H1 (cell line): ENCODE measurements at regions not wholly inside any gene's neighbourhood (a gene's known extent, or its start where the extent isn't known, plus 50 kb on each side); places are given as distances from the start of the nearest gene placed in this dataset.

Experiments used
- CTCF ChIA-PET: fragments of 300-600 bp; sonication (Branson Sonifier 250); formaldehyde crosslinking; loops from one replicate; lab custom pipeline; 2021; ENCODE audit not compliant: partially characterized antibody; lab: Charles Lee
- POLR2A ChIA-PET: fragments of 300-600 bp; sonication (Branson Sonifier 250); formaldehyde crosslinking; loops from one replicate; lab custom pipeline; 2021; ENCODE audit warnings: inconsistent platforms; ENCODE audit not compliant: partially characterized antibody; lab: Charles Lee
- DNase-seq, 2 experiments: peaks; one replicate each; pipeline versions ENCODE4 v3.0.0 to v3.0.0-alpha.2; 2010 to 2022; ENCODE audit warnings: low spot score in 2 of 2, low read depth in 1 of 2, mixed read lengths in 1 of 2
- FAIRE-seq: peaks from 2 replicates; lab custom pipeline; 2011; peaks lifted over from hg19 to GRCh38; lab: Jason Lieb, UNC
- H2AFZ ChIP-seq: 2 replicates; pipeline ENCODE4 v1.8.1; 2012; ENCODE audit warnings: low read length, inconsistent platforms
- H2AK5ac ChIP-seq: 2 replicates; pipeline ENCODE4 v1.6.1; 2013; ENCODE audit warnings: low read depth, low read length
- H2BK120ac ChIP-seq: replicated peaks from 2 replicates; pipeline ENCODE3; 2013; ENCODE audit warnings: low read depth, low read length, inconsistent platforms
- H2BK12ac ChIP-seq: 2 replicates; pipeline ENCODE4 v1.6.1; 2013; ENCODE audit warnings: low read depth, low read length
- H2BK15ac ChIP-seq: 2 replicates; pipeline ENCODE4 v1.6.1; 2013; ENCODE audit warnings: low read length
- H2BK20ac ChIP-seq: 2 replicates; pipeline ENCODE4 v1.6.1; 2013; ENCODE audit warnings: low read length
- H2BK5ac ChIP-seq: 2 replicates; pipeline ENCODE4 v1.6.1; 2013; ENCODE audit warnings: low read depth, low read length
- H3K14ac ChIP-seq: 2 replicates; pipeline ENCODE4 v1.6.1; 2013; ENCODE audit warnings: inconsistent platforms; ENCODE audit not compliant: insufficient read length
- H3K18ac ChIP-seq: 2 replicates; pipeline ENCODE4 v1.6.1; 2013; ENCODE audit warnings: low read length; ENCODE audit errors: extremely low read depth
- H3K23ac ChIP-seq: 2 replicates; pipeline ENCODE4 v1.6.1; 2013; ENCODE audit warnings: inconsistent platforms; ENCODE audit not compliant: insufficient read length
- H3K23me2 ChIP-seq: 2 replicates; pipeline ENCODE4 v1.6.1; 2013; ENCODE audit warnings: low read depth, low read length
- H3K27ac ChIP-seq: 2 replicates; pipeline ENCODE4 v1.6.1; 2011; ENCODE audit warnings: low read depth, low read length, inconsistent platforms
- H3K27me3 ChIP-seq, 4 experiments: replicated peaks in 1 of 4; 1 replicate in 1 of 4; 2 replicates in 3 of 4; pipeline versions ENCODE4 v1.6.1 to v1.8.1; 2011 to 2013; ENCODE audit warnings: low read length in 3 of 4, mild to moderate bottlenecking in 3 of 4, inconsistent platforms in 2 of 4, mixed read lengths in 2 of 4, moderate library complexity in 1 of 4; ENCODE audit not compliant: control insufficient read depth in 3 of 4, insufficient read depth in 3 of 4; ENCODE audit errors: extremely low read depth in 1 of 4
- H3K36me3 ChIP-seq, 4 experiments: 2 replicates each; pipeline versions ENCODE4 v1.6.1 to v1.8.1; 2011 to 2013; ENCODE audit warnings: mild to moderate bottlenecking in 4 of 4, low read length in 3 of 4, moderate library complexity in 2 of 4, control low read depth in 1 of 4, inconsistent platforms in 1 of 4; ENCODE audit not compliant: insufficient read depth in 4 of 4, control insufficient read depth in 2 of 4
- H3K4ac ChIP-seq: replicated peaks from 2 replicates; pipeline ENCODE3; 2013; ENCODE audit warnings: low read length, low read depth, mixed read lengths, inconsistent platforms; ENCODE audit not compliant: insufficient read length
- H3K4me1 ChIP-seq, 4 experiments: replicated peaks in 1 of 4; 1 replicate in 1 of 4; 2 replicates in 3 of 4; pipeline versions ENCODE4 v1.6.1 to v1.8.1; 2011 to 2013; ENCODE audit warnings: low read length in 3 of 4, inconsistent platforms in 2 of 4, mixed read lengths in 1 of 4; ENCODE audit not compliant: insufficient read depth in 4 of 4, control insufficient read depth in 3 of 4
- H3K4me2 ChIP-seq, 2 experiments: 2 replicates each; pipeline versions ENCODE4 v1.6.1 to v1.8.1; 2011 to 2013; ENCODE audit warnings: low read depth in 2 of 2, low read length in 2 of 2, control low read depth in 1 of 2, inconsistent platforms in 1 of 2, mild to moderate bottlenecking in 1 of 2; ENCODE audit not compliant: insufficient read depth in 1 of 2
- H3K4me3 ChIP-seq, 4 experiments: fragments of 200-600, 300-600 bp in 1 of 4; sonication (generic), shearing (Covaris generic), sonication (Bioruptor Twin) in 1 of 4; 2 replicates each; pipeline versions ENCODE4 v1.5.1 to v1.8.1; 2011 to 2016; ENCODE audit warnings: low read length in 4 of 4, low read depth in 3 of 4, control low read depth in 2 of 4, inconsistent platforms in 2 of 4, mild to moderate bottlenecking in 2 of 4, mixed read lengths in 1 of 4, moderate library complexity in 1 of 4; ENCODE audit not compliant: insufficient read depth in 2 of 4; ENCODE audit errors: extremely low read depth in 1 of 4
- H3K56ac ChIP-seq: replicated peaks from 2 replicates; pipeline ENCODE3; 2013; ENCODE audit warnings: low read depth, mild to moderate bottlenecking, mixed read lengths, low read length, inconsistent platforms; ENCODE audit not compliant: insufficient read length
- H3K79me1 ChIP-seq: 2 replicates; pipeline ENCODE4 v1.6.1; 2013; ENCODE audit warnings: low read depth, low read length, control low read depth
- H3K79me2 ChIP-seq, 2 experiments: 2 replicates each; pipeline versions ENCODE4 v1.6.1 to v1.8.1; 2012 to 2013; ENCODE audit warnings: low read length in 2 of 2, mild to moderate bottlenecking in 2 of 2, inconsistent platforms in 1 of 2; ENCODE audit not compliant: insufficient read depth in 2 of 2, control insufficient read depth in 1 of 2
- H3K9ac ChIP-seq, 4 experiments: replicated peaks in 1 of 4; 1 replicate in 1 of 4; 2 replicates in 3 of 4; pipeline versions ENCODE4 v1.6.1 to v1.8.1; 2011 to 2013; ENCODE audit warnings: low read depth in 3 of 4, low read length in 3 of 4, control low read depth in 2 of 4, mild to moderate bottlenecking in 2 of 4, moderate library complexity in 2 of 4, inconsistent platforms in 1 of 4; ENCODE audit errors: extremely low read depth in 1 of 4
- H3K9me3 ChIP-seq, 2 experiments: 2 replicates each; pipeline versions ENCODE4 v1.6.1 to v1.8.1; 2012 to 2013; ENCODE audit warnings: mild to moderate bottlenecking in 2 of 2, moderate library complexity in 2 of 2, control low read depth in 1 of 2, inconsistent platforms in 1 of 2, low read depth in 1 of 2, low read length in 1 of 2, mixed read lengths in 1 of 2; ENCODE audit not compliant: insufficient read depth in 2 of 2
- H4K20me1 ChIP-seq, 2 experiments: replicated peaks in 1 of 2; 2 replicates each; pipeline versions ENCODE3 to v1.8.1; 2011 to 2013; ENCODE audit warnings: inconsistent platforms in 2 of 2, low read length in 2 of 2, mild to moderate bottlenecking in 1 of 2; ENCODE audit not compliant: insufficient read depth in 2 of 2, control insufficient read depth in 1 of 2
- H4K5ac ChIP-seq: 2 replicates; pipeline ENCODE4 v1.6.1; 2013; ENCODE audit warnings: low read length, low read depth, mixed read lengths, inconsistent platforms; ENCODE audit not compliant: insufficient read length
- H4K8ac ChIP-seq: 2 replicates; pipeline ENCODE4 v1.8.0; 2013; ENCODE audit warnings: mild to moderate bottlenecking, moderate library complexity, low read length, inconsistent platforms; ENCODE audit not compliant: insufficient read depth; ENCODE audit errors: extremely low read depth
- H4K91ac ChIP-seq: replicated peaks from 2 replicates; pipeline ENCODE3; 2013; ENCODE audit warnings: low read length, mixed read lengths, inconsistent platforms; ENCODE audit not compliant: insufficient read length
- CTCF ChIP-seq, 3 experiments: IDR thresholded peaks; 1 replicate in 2 of 3; 2 replicates in 1 of 3; pipeline versions ENCODE4 v1.5.1 to v1.6.1; 2011; ENCODE audit warnings: low read length in 3 of 3, mild to moderate bottlenecking in 3 of 3, inconsistent platforms in 2 of 3, low read depth in 1 of 3, moderate library complexity in 1 of 3; ENCODE audit not compliant: insufficient read depth in 1 of 3; ENCODE audit errors: control extremely low read depth in 1 of 3
- MAX ChIP-seq: IDR thresholded peaks from 2 replicates; pipeline ENCODE4 v1.6.1; 2012; ENCODE audit warnings: inconsistent platforms
- RAD21 ChIP-seq, 2 experiments: IDR thresholded peaks in 1 of 2; conservative IDR thresholded peaks in 1 of 2; 2 replicates each; pipeline ENCODE4 v1.6.1; 2011; ENCODE audit warnings: low read depth in 2 of 2, low read length in 2 of 2, improper control_type of control experiment in 1 of 2, inconsistent platforms in 1 of 2, mild to moderate bottlenecking in 1 of 2, moderate library complexity in 1 of 2
- WGBS, 2 experiments: shearing (Covaris generic) in 1 of 2; methylation state at CpG; one replicate each; pipeline versions ENCODE4 v1.1.6 to v1.1.7; 2013 to 2015; ENCODE audit warnings: low lambda C conversion rate in 2 of 2, mixed read lengths in 2 of 2, inconsistent platforms in 1 of 2, low coverage in 1 of 2, missing lambda C conversion rate in 1 of 2; ENCODE audit not compliant: insufficient replicate concordance in 2 of 2, insufficient coverage in 1 of 2, insufficient read length in 1 of 2; ENCODE audit errors: extremely low coverage in 1 of 2, missing lambda C conversion rate in 1 of 2; 5-methylcytosine and 5-hydroxymethylcytosine counted together

GRCh38 chr10:90138844-90139243 is 437.5 kb downstream of the KIF20B start:
- Histone ChIP-seq H3K9me3 (peaks cover 33 to 45% of the 10 kb centered on the region in 2 experiments), H4K8ac (no peak overlapping the region), H3K4ac (no peak overlapping the region), H3K23me2 (no peaks in the 10 kb centered on the region), H3K18ac (no peak overlapping the region), H4K91ac (no peak overlapping the region), H4K20me1 (no peaks in the 10 kb centered on the region), H2BK20ac (no peak overlapping the region), H2BK5ac (no peak overlapping the region), H3K4me3 (no peak overlapping the region), H3K23ac (no peak overlapping the region), H2BK12ac (no peak overlapping the region), H3K79me2 (no peaks in the 10 kb centered on the region), H2AK5ac (no peak overlapping the region), H3K27ac (no peak overlapping the region), H3K27me3 (no peaks in the 10 kb centered on the region), H3K36me3 (peaks cover 0 to 11% (median 1%) of the 10 kb centered on the region in 4 experiments; a peak in 2 of 8 replicates), H4K5ac (no peak overlapping the region), H2BK120ac (no peak overlapping the region), H2BK15ac (no peak overlapping the region), H3K4me1 (no peaks in the 10 kb centered on the region), H3K79me1 (no peaks in the 10 kb centered on the region), H3K9ac (no peak overlapping the region), H3K56ac (no peak overlapping the region), H3K4me2 (no peak overlapping the region), H2AFZ (no peak overlapping the region), H3K14ac (no peak overlapping the region)
- DNase-seq (no peak), FAIRE-seq (peak; percentile 36)
- TF ChIP-seq MAX: no peak
- peak in 2 of 3 experiments; percentile 45 to 69; a peak in 2 of 4 replicates for TF ChIP-seq CTCF (IDR thresholded peaks at IDR 0.05; ENCODE audit: control extremely low read depth in 1 of 3, insufficient read depth in 1 of 3, low read depth in 1 of 3, low read length in 3 of 3)
- TF ChIP-seq RAD21 (IDR thresholded peaks at IDR 0.05 in 1 of 2, conservative IDR thresholded peaks at IDR 0.05 in 1 of 2; ENCODE audit: low read depth in 2 of 2, low read length in 2 of 2): peak; percentile 83 to 88
- ChIA-PET POLR2A (no interaction called here), CTCF (interaction anchor here (1.1 to 2.6 kb wide), 3 partner anchors 63 to 343 kb away, joined by 3 to 7 read pairs (median 3); no protein-coding TSS in a partner anchor)
- WGBS, 2 experiments: 81% methylated on average over 4 of the region's 4 CpGs; no CpG with 5 or more reads in 1 of the 2 experiments
